Fibroblast of the aortic adventitia (primary cell): ENCODE measurements at regions not wholly inside any gene's neighbourhood (a gene's known extent, or its start where the extent isn't known, plus 50 kb on each side); places are given as distances from the start of the nearest gene placed in this dataset.

Source experiments
- DNase-seq: peaks from one replicate; pipeline ENCODE4 v3.0.0-alpha.2; 2010; ENCODE audit warnings: low read depth
- H3K4me3 ChIP-seq: 2 replicates; pipeline ENCODE4 v1.5.1; 2011; ENCODE audit warnings: low read depth, mild to moderate bottlenecking, control low read depth, low read length, moderate library complexity
- CTCF ChIP-seq: IDR thresholded peaks from 2 replicates; pipeline ENCODE4 v1.5.1; 2011; ENCODE audit warnings: mild to moderate bottlenecking, low read length, control low read depth, inconsistent platforms; ENCODE audit not compliant: insufficient read depth

GRCh38 chr5:98096155-98096554 is 677.3 kb upstream of the RGMB start:
- no peak for TF ChIP-seq CTCF
- no peak overlapping the region for H3K4me3 ChIP-seq
- DNase-seq = peak; percentile 78

DNA sequence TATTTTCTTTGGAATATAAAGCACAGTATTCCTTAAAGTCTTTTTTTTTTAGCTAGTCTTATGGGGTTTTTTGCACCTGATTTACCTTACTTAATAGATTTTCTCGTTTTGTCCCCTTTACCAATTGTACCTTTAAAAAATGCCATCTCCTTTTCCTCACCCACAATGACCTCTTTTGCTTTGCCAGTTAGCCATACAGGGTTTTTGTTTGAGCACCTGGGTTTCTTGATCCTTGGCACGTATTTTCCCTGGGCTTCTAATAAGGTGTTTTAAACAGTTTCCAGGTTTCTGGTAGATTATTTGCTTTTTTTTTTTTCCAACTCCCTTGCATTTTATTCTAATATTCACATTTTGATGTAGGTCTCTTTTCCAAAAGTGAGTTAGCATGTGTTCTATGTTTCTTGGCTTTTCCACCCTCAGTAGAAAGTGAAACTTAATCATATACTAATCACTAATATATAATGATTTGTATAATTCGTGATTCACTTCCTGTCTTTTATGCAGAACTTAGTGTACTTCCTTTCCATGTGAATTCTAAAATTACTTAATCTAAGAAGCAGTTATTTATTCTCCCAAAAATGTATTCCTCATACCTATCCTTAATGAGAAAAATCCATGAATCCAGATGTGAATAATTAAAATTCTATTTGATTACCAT is 673.9 kb upstream of the RGMB start:
- TF ChIP-seq CTCF = no peak
- no peak for DNase-seq
- H3K4me3 ChIP-seq = no peak overlapping the region

DNA sequence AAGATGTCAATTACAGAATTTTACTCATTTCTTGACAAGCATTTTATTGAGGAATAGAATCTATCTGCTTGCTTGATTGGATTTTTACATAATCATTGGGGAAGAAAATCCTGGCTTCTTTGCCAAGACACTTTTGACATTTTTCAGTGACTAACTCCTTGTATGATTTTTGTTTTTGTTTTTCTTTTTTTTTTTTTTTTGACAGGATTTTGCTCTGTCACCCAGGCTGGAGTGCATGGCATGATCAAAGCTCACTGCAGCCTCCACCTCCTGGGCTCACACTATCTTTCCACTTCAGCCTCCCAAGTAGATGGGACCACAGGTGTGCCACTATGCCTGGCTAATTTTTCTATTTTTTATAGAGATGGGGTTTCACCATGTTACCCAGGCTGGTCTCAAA is 672.3 kb upstream of the RGMB start:
- no peak overlapping the region for H3K4me3 ChIP-seq
- no peak for TF ChIP-seq CTCF
- no peak for DNase-seq

DNA sequence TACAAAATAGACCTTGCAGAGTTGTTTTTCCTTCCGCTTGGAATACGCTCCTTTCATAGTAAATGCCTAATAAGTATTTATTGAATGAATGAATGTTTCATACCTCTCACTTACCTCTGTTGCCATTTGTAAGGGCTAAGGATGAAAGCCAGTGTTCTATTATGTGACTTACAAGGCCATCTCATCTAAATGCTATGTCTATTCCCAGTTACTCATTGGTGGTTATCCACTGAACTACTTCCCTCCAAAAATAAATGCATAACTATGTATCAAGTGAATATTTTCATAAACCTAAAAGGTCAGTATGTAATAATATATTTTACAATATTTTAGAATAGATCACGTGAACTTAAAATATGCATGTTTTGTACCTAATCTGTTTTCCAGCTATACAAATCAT is 670.5 kb upstream of the RGMB start:
- no peak overlapping the region for H3K4me3 ChIP-seq
- DNase-seq = no peak

GRCh38 chr5:98103807-98104206 is 669.7 kb upstream of the RGMB start:
- no peak for TF ChIP-seq CTCF

More for the DNA sequence above, 670.5 kb upstream of the RGMB start:
- no peak for TF ChIP-seq CTCF

GRCh38 chr5:98104454-98105188 is 668.8 kb upstream of the RGMB start:
- no peak for TF ChIP-seq CTCF
- DNase-seq = no peak
- no peak overlapping the region for H3K4me3 ChIP-seq

More at GRCh38 chr5:98103807-98104206, 669.7 kb upstream of the RGMB start:
- no peak overlapping the region for H3K4me3 ChIP-seq
- no peak for DNase-seq
